ENCODE measurements at regions not wholly inside any gene's neighbourhood (a gene's known extent, or its start where the extent isn't known, plus 50 kb on each side); places are given as distances from the start of the nearest gene placed in this dataset.

DNA sequence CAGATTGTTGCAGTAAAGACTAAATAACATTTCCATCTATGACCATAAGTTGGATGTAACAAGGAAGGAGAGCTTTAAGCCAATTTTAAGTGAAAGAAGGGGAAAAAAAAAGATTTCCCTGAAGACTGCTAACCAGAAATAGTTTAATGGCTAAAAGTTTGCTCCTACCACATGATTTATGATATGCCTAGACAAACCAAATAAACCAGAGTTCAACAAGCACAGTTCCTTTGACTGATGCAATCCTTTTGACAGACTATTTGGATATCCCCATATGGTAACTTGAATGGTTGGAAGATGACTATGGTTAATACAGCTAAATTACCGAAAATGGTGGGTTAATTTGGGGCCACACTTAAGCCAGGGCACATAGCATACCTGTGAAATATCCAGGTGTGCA lies 338.5 kb downstream of the CETN3 start:
- peaks cover 0 to 2% of the 10 kb centered on the region in 2 experiments; a peak in 1 of 4 replicates for H3K9me3 ChIP-seq (ENCODE audit: insufficient read depth in 2 of 2, low read depth in 1 of 2, low read length in 1 of 2)
- no peaks in the 10 kb centered on the region for H3K79me1 ChIP-seq (ENCODE audit: low read depth, low read length)
- no peak overlapping the region for H3K18ac ChIP-seq (ENCODE audit: extremely low read depth, low read length)
- no peak overlapping the region for H2AK5ac ChIP-seq (ENCODE audit: low read depth, low read length)
- no peak overlapping the region for H4K5ac ChIP-seq (ENCODE audit: insufficient read length, low read depth, low read length)
- no peak overlapping the region for H2BK20ac ChIP-seq (ENCODE audit: low read length)
- H3K14ac ChIP-seq (ENCODE audit: insufficient read length): no peak overlapping the region
- H3K9ac ChIP-seq (replicated peaks in 1 of 4; ENCODE audit: extremely low read depth in 1 of 4, low read depth in 3 of 4, low read length in 3 of 4): no peak overlapping the region
- FAIRE-seq (no peak), DNase-seq (ENCODE audit: low read depth in 1 of 2, low spot score in 2 of 2) (no peak)
- no peak overlapping the region for H3K27ac ChIP-seq (ENCODE audit: low read depth, low read length)
- no peak overlapping the region for H4K8ac ChIP-seq (ENCODE audit: extremely low read depth, insufficient read depth, low read length)
- no peaks in the 10 kb centered on the region for H3K79me2 ChIP-seq (ENCODE audit: control insufficient read depth in 1 of 2, insufficient read depth in 2 of 2, low read length in 2 of 2)
- H3K4me2 ChIP-seq (ENCODE audit: insufficient read depth in 1 of 2, low read depth in 2 of 2, low read length in 2 of 2): no peak overlapping the region
- H3K4me3 ChIP-seq (ENCODE audit: extremely low read depth in 1 of 4, insufficient read depth in 2 of 4, low read depth in 3 of 4, low read length in 4 of 4): no peak overlapping the region
- H2BK12ac ChIP-seq (ENCODE audit: low read depth, low read length): no peak overlapping the region
- H4K20me1 ChIP-seq (replicated peaks in 1 of 2; ENCODE audit: control insufficient read depth in 1 of 2, insufficient read depth in 2 of 2, low read length in 2 of 2): no peaks in the 10 kb centered on the region
- CTCF ChIA-PET (ENCODE audit: partially characterized antibody): no interaction called here
- no peak overlapping the region for H2BK15ac ChIP-seq (ENCODE audit: low read length)
- H3K4ac ChIP-seq (replicated peaks; ENCODE audit: insufficient read length, low read depth, low read length): no peak overlapping the region
- H2AFZ ChIP-seq (ENCODE audit: low read length): no peak overlapping the region
- H3K23me2 ChIP-seq (ENCODE audit: low read depth, low read length): no peaks in the 10 kb centered on the region
- no peaks in the 10 kb centered on the region for H3K4me1 ChIP-seq (replicated peaks in 1 of 4; ENCODE audit: control insufficient read depth in 3 of 4, insufficient read depth in 4 of 4, low read length in 3 of 4)
- no peak overlapping the region for H3K23ac ChIP-seq (ENCODE audit: insufficient read length)
- no peaks in the 10 kb centered on the region for H3K27me3 ChIP-seq (replicated peaks in 1 of 4; ENCODE audit: control insufficient read depth in 3 of 4, extremely low read depth in 1 of 4, insufficient read depth in 3 of 4, low read length in 3 of 4)
- H3K56ac ChIP-seq (replicated peaks; ENCODE audit: insufficient read length, low read depth, low read length): no peak overlapping the region
- TF ChIP-seq JUND (IDR thresholded peaks at IDR 0.05; ENCODE audit: low read length) (no peak), RBBP5 (IDR thresholded peaks at IDR 0.05; ENCODE audit: borderline replicate concordance, low read depth, low read length) (no peak), SIN3A (conservative IDR thresholded peaks at IDR 0.05 in 1 of 2, IDR thresholded peaks at IDR 0.05 in 1 of 2; ENCODE audit: low read depth in 1 of 2, low read length in 2 of 2) (no peak), SIRT6 (IDR thresholded peaks at IDR 0.05; ENCODE audit: low read length) (no peak), TAF1 (IDR thresholded peaks at IDR 0.05; ENCODE audit: low read depth, low read length) (no peak), SRF (IDR thresholded peaks at IDR 0.05; ENCODE audit: low read depth, low read length) (no peak), SP1 (IDR thresholded peaks at IDR 0.05; ENCODE audit: low read depth, low read length) (no peak), EP300 (IDR thresholded peaks at IDR 0.05; ENCODE audit: borderline replicate concordance in 1 of 2, low read depth in 2 of 2, low read length in 2 of 2) (no peak), POLR2A (IDR thresholded peaks at IDR 0.05; ENCODE audit: control extremely low read depth in 1 of 2, low read depth in 2 of 2, low read length in 2 of 2) (no peak), CTBP2 (IDR thresholded peaks at IDR 0.05; ENCODE audit: borderline replicate concordance, insufficient read depth, insufficient read length, low read length) (no peak), CBX8 (IDR thresholded peaks at IDR 0.05; ENCODE audit: borderline replicate concordance, low read depth, low read length) (no peak), FOSL1 (IDR thresholded peaks at IDR 0.05; ENCODE audit: insufficient read depth, low read depth, low read length) (no peak)
- TF ChIP-seq, protein P1, sequence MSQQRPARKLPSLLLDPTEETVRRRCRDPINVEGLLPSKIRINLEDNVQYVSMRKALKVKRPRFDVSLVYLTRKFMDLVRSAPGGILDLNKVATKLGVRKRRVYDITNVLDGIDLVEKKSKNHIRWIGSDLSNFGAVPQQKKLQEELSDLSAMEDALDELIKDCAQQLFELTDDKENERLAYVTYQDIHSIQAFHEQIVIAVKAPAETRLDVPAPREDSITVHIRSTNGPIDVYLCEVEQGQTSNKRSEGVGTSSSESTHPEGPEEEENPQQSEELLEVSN (IDR thresholded peaks at IDR 0.05): no peak
- POLR2A ChIA-PET (ENCODE audit: partially characterized antibody): interaction anchor here (0.7 kb wide), 1 partner anchor 13 kb away, joined by 3 read pairs; no protein-coding TSS in a partner anchor
- H2BK120ac ChIP-seq (replicated peaks; ENCODE audit: low read depth, low read length): no peak overlapping the region
- 37% methylated on average over 1 of the region's 1 CpG; no CpG with 5 or more reads in 1 of the 2 experiments for WGBS, 2 experiments (ENCODE audit: extremely low coverage in 1 of 2, insufficient coverage in 1 of 2, insufficient read length in 1 of 2, insufficient replicate concordance in 2 of 2, low coverage in 1 of 2, low lambda C conversion rate in 2 of 2, missing lambda C conversion rate in 1 of 2)
- no peaks in the 10 kb centered on the region for H3K36me3 ChIP-seq (ENCODE audit: control insufficient read depth in 2 of 4, insufficient read depth in 4 of 4, low read length in 3 of 4)
- no peak overlapping the region for H2BK5ac ChIP-seq (ENCODE audit: low read depth, low read length)
- no peak overlapping the region for H4K91ac ChIP-seq (replicated peaks; ENCODE audit: insufficient read length, low read length)
